NB4 (cell line): ENCODE measurements at regions not wholly inside any gene's neighbourhood (a gene's known extent, or its start where the extent isn't known, plus 50 kb on each side); places are given as distances from the start of the nearest gene placed in this dataset.

Experiments used
- DNase-seq: peaks from one replicate; pipeline ENCODE4 v3.0.0; 2010; ENCODE audit warnings: low read depth
- H3K4me3 ChIP-seq: one replicate; pipeline ENCODE4 v1.5.1; 2011; ENCODE audit warnings: mild to moderate bottlenecking, low read depth, low read length, moderate library complexity
- CTCF ChIP-seq: IDR thresholded peaks from one replicate; pipeline ENCODE4 v1.5.1; 2012; ENCODE audit warnings: low read depth, low read length
- MAX ChIP-seq: IDR thresholded peaks from 2 replicates; pipeline ENCODE4 v1.6.1; 2011; ENCODE audit warnings: low read depth, low read length
- MYC ChIP-seq: IDR thresholded peaks from 2 replicates; pipeline ENCODE4 v1.6.1; 2011; ENCODE audit warnings: low read depth, low read length
- POLR2A ChIP-seq: IDR thresholded peaks from 2 replicates; pipeline ENCODE4 v1.6.1; 2011; ENCODE audit warnings: mild to moderate bottlenecking; ENCODE audit not compliant: insufficient read length; ENCODE audit errors: extremely low read depth

- DNase-seq, result no peak
- no peak overlapping the region for H3K4me3 ChIP-seq
- no peak for TF ChIP-seq POLR2A
- TF ChIP-seq MAX, result no peak
- no peak for TF ChIP-seq CTCF
Observed at GRCh38 chr1:37108596-37109188, 74.4 kb upstream of the GRIK3 start.

- TF ChIP-seq CTCF, result no peak
- no peak for TF ChIP-seq MYC
- no peak for TF ChIP-seq MAX
- TF ChIP-seq POLR2A, result no peak
- no peak overlapping the region for H3K4me3 ChIP-seq
- DNase-seq, result no peak
Observed at GRCh38 chr1:37112430-37112829, 78.1 kb upstream of the GRIK3 start.

- no peak for DNase-seq
- TF ChIP-seq MYC (no peak), MAX (no peak), POLR2A (no peak), CTCF (no peak)
- H3K4me3 ChIP-seq, result no peak overlapping the region
Observed at GRCh38 chr1:37113285-37113997, 79.1 kb upstream of the GRIK3 start.

- TF ChIP-seq POLR2A, result no peak
- no peak for TF ChIP-seq CTCF
- no peak for TF ChIP-seq MYC
- no peak for TF ChIP-seq MAX
- H3K4me3 ChIP-seq, result no peak overlapping the region
- no peak for DNase-seq
Observed at GRCh38 chr1:37118790-37119189, 84.5 kb upstream of the GRIK3 start.

- no peak for DNase-seq
- no peak overlapping the region for H3K4me3 ChIP-seq
- TF ChIP-seq MYC (no peak), POLR2A (no peak), MAX (no peak), CTCF (no peak)
Observed at GRCh38 chr1:37120279-37120678, 86.0 kb upstream of the GRIK3 start.
